Tibial nerve (tissue), 4 donors: ENCODE measurements at regions not wholly inside any gene's neighbourhood (a gene's known extent, or its start where the extent isn't known, plus 50 kb on each side); places are given as distances from the start of the nearest gene placed in this dataset.

Experiments
- EP300 ChIP-seq, 2 donors: sonication (generic); formaldehyde crosslinking; IDR thresholded peaks; one replicate each; pipeline ENCODE4 v1.6.1; 2017; ENCODE audit warnings: antibody characterized with exemption in 2 of 2, mild to moderate bottlenecking in 1 of 2
- POLR2A ChIP-seq, 2 donors: fragments of 450-650 bp; IDR thresholded peaks; one replicate each; pipeline ENCODE4 v1.6.1; 2017; ENCODE audit warnings: antibody characterized with exemption in 2 of 2, mild to moderate bottlenecking in 2 of 2, moderate library complexity in 2 of 2
- TF ChIP-seq, protein P1 (sequence below), 5 experiments: fragments of 200-600 bp in 3 of 5; fragments of 450-650 bp in 2 of 5; sonication (generic) in 3 of 5; IDR thresholded peaks; one replicate each; pipeline ENCODE4 v1.5.1; 2016 to 2019; ENCODE audit warnings: antibody characterized with exemption in 5 of 5, mild to moderate bottlenecking in 3 of 5, moderate library complexity in 2 of 5

DNA sequence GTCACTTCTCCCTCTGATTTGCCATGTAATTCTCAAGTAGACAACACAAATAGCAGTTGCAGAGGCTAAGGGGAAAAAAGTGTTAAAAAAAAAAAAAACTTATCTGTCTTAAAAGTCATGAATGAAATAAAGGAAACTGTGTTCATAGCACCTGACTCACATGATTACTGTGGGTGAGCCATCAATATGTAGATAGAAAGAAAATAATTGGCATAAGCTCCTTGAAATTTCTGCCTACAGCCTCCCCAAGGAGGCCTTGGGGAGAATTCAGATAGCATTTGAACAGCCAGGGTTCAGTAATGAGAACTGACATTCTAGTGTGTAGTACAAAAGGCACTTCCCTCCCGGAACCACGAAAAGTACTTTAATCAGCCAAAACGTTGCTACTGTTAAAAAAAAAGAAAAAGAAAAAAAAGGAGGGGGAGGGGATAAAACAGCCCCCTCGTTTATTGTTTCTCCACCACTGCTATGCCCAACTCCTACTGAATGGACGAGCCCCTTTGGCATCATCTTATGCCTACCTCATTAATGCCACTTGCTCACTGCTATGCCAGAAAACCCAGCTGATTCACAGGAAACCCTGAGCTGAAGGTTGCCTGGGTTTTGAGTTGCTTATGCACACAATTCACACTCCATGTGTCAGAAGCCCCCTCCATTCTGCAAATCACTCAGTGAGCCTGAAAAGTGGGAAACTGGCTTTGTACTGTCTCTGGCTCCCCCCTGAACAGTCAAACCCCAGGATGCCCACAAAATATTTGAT is 65.5 kb upstream of the KLF7 start:
- TF ChIP-seq, protein P1, sequence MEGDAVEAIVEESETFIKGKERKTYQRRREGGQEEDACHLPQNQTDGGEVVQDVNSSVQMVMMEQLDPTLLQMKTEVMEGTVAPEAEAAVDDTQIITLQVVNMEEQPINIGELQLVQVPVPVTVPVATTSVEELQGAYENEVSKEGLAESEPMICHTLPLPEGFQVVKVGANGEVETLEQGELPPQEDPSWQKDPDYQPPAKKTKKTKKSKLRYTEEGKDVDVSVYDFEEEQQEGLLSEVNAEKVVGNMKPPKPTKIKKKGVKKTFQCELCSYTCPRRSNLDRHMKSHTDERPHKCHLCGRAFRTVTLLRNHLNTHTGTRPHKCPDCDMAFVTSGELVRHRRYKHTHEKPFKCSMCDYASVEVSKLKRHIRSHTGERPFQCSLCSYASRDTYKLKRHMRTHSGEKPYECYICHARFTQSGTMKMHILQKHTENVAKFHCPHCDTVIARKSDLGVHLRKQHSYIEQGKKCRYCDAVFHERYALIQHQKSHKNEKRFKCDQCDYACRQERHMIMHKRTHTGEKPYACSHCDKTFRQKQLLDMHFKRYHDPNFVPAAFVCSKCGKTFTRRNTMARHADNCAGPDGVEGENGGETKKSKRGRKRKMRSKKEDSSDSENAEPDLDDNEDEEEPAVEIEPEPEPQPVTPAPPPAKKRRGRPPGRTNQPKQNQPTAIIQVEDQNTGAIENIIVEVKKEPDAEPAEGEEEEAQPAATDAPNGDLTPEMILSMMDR (IDR thresholded peaks at IDR 0.05), result no peak
- TF ChIP-seq POLR2A (IDR thresholded peaks at IDR 0.05), result no peak
- TF ChIP-seq EP300 (IDR thresholded peaks at IDR 0.05), result no peak
